NB4 (cell line): ENCODE measurements at regions not wholly inside any gene's neighbourhood (a gene's known extent, or its start where the extent isn't known, plus 50 kb on each side); places are given as distances from the start of the nearest gene placed in this dataset.

Experiments used
- CTCF ChIP-seq: IDR thresholded peaks from one replicate; pipeline ENCODE4 v1.5.1; 2012; ENCODE audit warnings: low read depth, low read length
- MAX ChIP-seq: IDR thresholded peaks from 2 replicates; pipeline ENCODE4 v1.6.1; 2011; ENCODE audit warnings: low read depth, low read length
- MYC ChIP-seq: IDR thresholded peaks from 2 replicates; pipeline ENCODE4 v1.6.1; 2011; ENCODE audit warnings: low read depth, low read length
- POLR2A ChIP-seq: IDR thresholded peaks from 2 replicates; pipeline ENCODE4 v1.6.1; 2011; ENCODE audit warnings: mild to moderate bottlenecking; ENCODE audit not compliant: insufficient read length; ENCODE audit errors: extremely low read depth

GRCh38 chr2:52498077-52498750, 1269.4 kb upstream of the CHAC2 start:
- TF ChIP-seq CTCF = no peak
- no peak for TF ChIP-seq POLR2A
- TF ChIP-seq MAX = no peak
- TF ChIP-seq MYC = no peak
